ENCODE measurements at regions not wholly inside any gene's neighbourhood (a gene's known extent, or its start where the extent isn't known, plus 50 kb on each side); places are given as distances from the start of the nearest gene placed in this dataset.

GRCh38 chr17:73954951-73955350 is 248.5 kb upstream of the RPL38 start:
- TF ChIP-seq ZNF790 (CRISPR knock-in tag; IDR thresholded peaks at IDR 0.05; ENCODE audit: borderline replicate concordance) (no peak), ZFP37 (CRISPR knock-in tag; IDR thresholded peaks at IDR 0.05; ENCODE audit: borderline replicate concordance) (no peak), GMEB1 (CRISPR knock-in tag; IDR thresholded peaks at IDR 0.05; ENCODE audit: borderline replicate concordance) (no peak), JARID2 (CRISPR knock-in tag; IDR thresholded peaks at IDR 0.05; ENCODE audit: insufficient replicate concordance) (no peak), ZBTB4 (CRISPR knock-in tag; IDR thresholded peaks at IDR 0.05; ENCODE audit: borderline replicate concordance) (no peak), SP2 (CRISPR knock-in tag; IDR thresholded peaks at IDR 0.05) (no peak), ZNF558 (CRISPR knock-in tag; IDR thresholded peaks at IDR 0.05; ENCODE audit: borderline replicate concordance) (no peak), CTCF (CRISPR knock-in tag; IDR thresholded peaks at IDR 0.05) (no peak), PRDM4 (CRISPR knock-in tag; IDR thresholded peaks at IDR 0.05; ENCODE audit: borderline replicate concordance) (no peak)

All from HepG2 (cell line).